GM19467 (cell line): ENCODE measurements at regions not wholly inside any gene's neighbourhood (a gene's known extent, or its start where the extent isn't known, plus 50 kb on each side); places are given as distances from the start of the nearest gene placed in this dataset.
"Not testable (repeated sequence)": the region's sequence is repeated elsewhere in the genome, so short reads cannot be mapped to it uniquely, and the experiment has no call there.

Experiments used
- ATAC-seq: cut with Tn5 transposase; IDR thresholded peaks from one replicate; pipeline ENCODE4 v1.9.1; 2021; ENCODE audit warnings: mild to moderate bottlenecking, moderate library complexity; ENCODE audit not compliant: unreplicated experiment

DNA sequence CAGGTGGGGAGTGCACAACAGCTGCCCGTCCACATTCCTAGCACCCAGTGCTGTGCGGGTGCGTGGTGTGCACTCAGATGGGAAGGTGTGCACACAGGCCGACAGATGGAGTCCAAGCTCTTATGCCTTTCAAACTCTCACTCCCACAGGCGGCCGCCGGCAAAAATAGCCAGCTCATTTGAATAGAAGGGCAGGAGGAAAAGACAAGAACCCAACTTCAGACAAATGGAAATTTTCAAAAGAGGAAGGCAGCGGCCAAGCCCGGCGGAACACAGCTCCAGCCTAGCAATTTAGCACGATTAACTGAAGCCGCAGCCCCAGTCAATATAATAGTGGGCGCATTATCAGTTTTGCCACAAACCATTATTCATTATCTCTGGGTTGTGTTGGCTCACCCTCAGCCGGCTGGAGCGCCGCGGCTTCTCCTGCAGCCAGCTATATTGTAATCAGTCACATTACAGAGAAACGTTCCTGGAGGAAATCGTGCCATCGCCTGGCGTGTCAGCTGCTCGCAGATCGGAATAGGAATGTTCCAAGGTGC, 103.9 kb upstream of the SEC14L1 start:
- ATAC-seq = no peak

GRCh38 chr17:77037943-77038342, 102.8 kb upstream of the SEC14L1 start:
- ATAC-seq = no peak

- no peak for ATAC-seq
These were observed 101.7 kb upstream of the SEC14L1 start for GRCh38 chr17:77038884-77039555.

DNA sequence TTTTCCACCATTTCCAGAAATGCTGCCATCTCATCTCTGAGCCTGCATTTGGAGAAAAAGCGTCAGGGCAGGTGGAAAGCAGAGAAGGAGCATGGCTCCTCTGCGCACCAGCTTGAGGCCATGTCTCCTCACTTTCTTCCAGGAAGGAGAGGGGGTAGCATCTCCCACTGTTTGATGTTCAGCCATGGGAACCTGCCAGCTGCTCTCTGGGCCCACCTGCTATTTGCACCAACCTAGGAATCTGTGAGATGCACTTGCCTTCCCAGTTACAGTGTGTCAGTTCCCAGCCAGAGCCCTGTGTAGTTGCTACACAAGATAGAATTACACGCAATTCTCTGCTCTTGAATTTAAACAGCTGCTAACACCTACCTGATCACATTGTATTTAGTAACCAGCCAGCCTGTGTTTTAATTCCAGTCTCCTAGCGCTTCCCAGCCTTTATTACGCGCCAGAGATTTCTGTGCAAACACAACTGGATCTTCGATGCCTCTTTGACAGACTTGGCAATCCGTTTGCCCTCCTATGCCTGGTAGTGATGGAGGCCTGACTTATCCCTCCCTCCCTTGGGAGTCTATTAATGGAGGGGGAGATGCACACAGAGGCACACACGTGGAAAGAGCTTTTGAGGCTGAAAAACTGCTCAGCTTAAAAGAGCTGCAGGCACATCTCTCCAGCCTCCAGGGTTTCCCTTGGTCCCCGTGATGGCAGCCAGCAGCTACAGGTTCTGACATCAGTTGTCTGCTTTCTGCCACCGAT, 98.1 kb upstream of the SEC14L1 start:
- ATAC-seq = no peak

DNA sequence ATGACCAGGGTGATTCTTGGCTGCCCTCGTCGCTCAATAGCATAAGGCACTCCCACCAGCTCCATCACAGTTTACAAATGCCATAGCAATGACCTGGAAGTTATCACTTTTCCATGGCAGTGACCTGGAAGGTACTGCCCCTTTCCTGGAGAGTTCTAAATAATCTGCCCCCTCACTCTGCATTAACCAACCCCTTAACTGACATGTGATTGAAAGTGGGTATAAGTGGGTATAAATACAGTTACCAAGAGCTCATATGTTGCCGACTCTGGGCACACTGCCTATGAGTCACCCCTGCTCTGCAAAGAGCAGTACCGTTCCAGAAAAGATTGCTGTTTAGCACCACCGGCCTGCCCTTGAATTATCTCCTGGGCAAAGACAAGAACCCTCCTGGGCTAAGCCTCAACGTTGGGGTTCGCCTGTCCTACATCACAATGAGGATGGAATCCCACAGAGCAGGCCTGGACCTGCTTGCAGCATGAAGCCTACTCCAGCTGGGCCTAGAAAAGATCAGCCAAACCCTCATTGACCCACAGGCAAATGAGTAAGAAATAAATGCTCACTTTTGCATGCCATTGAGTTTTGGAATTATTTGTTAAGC, 95.2 kb upstream of the SEC14L1 start:
- ATAC-seq = no peak

- ATAC-seq = no peak
These were observed 91.3 kb upstream of the SEC14L1 start for GRCh38 chr17:77049440-77049839.

GRCh38 chr17:77050901-77051300, 89.9 kb upstream of the SEC14L1 start:
- ATAC-seq = not testable (repeated sequence)

DNA sequence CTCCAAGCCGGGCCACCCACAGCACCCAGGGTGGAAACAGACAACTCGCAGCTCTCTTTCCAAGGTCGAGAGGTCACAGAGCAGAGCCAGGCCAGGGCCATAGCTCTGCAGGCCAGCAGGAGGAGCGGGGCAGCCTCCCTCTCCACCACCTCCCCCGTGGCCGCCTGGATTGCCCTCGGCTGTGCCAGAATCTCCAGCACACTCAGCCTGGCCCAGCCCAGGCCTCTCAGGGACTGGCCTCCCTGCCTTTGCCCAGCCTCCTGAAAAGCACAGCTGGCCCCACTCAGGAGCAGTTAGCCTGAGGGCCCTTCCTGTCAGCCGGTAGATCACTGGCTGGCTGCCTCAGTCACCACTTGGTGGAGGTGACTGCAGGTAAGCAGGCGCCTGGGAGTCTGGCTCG, 85.8 kb upstream of the SEC14L1 start:
- ATAC-seq = no peak

DNA sequence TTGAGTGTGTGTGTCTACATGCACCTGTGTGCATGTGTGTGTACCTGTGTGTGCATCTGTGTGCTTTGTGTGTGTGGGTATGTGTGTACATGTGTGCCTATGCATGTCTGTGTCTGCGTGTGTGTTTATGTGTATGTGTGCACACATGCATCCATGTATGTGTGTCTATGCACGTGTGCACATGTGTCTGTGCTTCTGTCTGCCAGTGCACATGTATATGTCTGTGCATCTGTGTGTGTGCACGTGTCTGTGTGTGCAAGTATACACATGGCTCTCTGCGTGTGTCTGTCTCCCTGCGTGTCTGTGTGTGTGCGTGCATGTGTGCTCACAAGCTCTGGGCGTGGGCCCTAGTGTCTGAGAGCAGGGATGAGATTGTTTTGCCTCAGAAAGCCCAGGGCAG, 85.3 kb upstream of the SEC14L1 start:
- no peak for ATAC-seq

DNA sequence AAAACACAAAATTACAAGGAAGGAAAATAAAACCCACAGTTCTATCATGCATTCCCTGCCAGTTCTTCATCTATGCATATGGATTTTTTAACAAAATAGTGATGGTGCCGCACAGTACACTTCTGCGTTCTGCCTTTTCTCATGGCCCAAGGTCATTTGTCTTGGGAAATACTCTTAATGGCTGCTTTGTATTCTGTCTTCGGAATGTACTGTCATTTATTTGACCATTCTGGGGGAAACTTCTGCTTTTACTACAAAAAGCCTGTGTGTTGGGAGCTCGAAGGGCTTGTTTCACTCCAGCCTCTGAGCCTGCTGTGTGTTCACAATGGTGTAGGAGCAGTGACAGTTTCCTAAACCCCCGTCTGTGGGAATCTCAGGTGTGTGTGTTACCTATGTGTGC, 82.8 kb upstream of the SEC14L1 start:
- no peak for ATAC-seq

DNA sequence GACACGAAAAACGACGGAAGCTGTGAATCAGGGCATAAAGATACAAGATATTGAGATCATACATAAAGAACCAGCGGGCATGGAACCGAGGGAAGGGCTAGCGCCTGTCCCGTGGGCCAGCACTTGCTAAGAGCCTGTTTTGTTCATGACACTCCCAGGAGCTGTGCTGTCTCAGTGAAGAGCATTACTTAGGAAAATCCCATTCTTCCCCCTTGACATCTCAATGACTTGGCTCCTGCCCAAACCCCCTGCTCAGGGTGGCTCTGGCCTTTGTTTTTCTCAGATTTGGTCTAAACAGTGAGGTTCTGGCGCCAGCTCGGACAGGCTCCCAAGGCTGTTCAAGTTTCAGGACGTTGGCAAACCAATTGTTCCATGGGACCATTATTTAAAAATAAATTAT, 79.1 kb upstream of the SEC14L1 start:
- no peak for ATAC-seq

- ATAC-seq = no peak
These were observed 76.2 kb upstream of the SEC14L1 start for GRCh38 chr17:77064598-77064997.

- ATAC-seq = no peak
These were observed 74.6 kb upstream of the SEC14L1 start for GRCh38 chr17:77066165-77066564.

DNA sequence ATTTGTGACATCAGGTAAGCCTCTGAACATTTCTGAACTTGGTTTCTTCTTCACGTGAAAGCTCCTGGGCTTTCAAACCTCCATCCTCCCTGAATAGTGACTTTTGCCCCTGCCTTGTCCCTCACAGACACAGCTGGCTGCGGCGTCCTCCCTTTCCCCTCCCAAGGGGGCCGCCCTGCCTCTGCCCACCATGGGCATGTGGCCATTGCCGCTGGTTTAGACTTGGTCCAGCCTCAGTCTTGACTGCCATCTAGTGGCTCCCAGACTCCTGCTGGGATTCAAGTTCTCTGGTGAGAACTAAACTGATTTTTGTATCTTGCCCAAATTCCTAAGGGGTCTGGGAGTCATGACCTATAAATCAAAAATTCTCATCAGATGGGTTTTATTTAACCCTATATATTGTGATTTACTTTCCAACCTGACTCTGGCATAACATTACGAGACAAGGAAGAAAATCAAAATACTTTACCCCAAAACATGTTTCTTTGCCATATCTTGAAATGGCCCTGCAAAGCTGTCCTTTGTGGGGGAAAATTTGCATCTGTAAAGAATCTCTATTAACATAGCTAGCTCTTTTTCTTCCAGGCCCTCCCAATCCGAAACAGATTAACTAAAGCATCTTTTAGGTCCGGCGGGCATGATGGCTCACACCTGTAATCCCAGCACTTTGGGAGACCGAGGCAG, 73.9 kb upstream of the SEC14L1 start:
- ATAC-seq = not testable (repeated sequence)

DNA sequence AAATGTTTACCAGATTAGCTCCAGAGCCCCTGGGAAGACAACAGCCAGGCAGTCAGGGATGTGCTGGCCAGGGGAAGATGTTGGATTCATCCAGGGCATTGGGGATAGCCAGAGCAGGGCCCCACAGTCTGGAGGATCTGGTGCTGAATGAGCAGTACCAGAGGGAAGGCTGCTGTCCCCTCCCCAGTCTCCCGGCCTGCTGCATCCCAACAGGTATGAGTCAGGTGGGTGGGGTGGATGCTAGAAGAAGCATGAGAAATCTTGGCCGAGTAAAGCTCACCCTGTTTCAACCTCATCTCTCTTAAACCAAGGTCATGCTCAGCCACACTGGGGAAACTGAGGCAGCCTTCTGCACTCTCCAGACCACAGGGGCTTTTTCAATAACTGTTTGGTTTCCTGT, 71.9 kb upstream of the SEC14L1 start:
- ATAC-seq = no peak

DNA sequence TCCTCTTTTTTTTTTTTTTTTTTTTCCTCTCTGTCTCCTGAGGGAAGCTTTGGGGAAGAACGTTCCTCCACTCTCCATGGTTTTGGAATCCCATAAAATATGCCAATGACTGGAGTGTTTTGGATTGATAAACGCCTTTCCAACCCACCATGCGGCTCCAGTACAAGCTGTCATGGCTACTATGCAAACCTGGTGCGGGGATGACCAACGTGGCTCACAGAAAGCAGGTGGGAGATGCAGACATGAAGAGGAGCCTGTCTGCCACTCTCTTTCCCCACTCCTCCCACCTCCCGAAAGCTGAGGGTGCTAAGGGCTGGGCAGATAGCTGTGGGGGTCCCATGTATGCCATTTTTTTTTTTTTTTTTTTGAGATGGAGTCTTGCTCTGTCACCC, 69.9 kb upstream of the SEC14L1 start:
- ATAC-seq = no peak

DNA sequence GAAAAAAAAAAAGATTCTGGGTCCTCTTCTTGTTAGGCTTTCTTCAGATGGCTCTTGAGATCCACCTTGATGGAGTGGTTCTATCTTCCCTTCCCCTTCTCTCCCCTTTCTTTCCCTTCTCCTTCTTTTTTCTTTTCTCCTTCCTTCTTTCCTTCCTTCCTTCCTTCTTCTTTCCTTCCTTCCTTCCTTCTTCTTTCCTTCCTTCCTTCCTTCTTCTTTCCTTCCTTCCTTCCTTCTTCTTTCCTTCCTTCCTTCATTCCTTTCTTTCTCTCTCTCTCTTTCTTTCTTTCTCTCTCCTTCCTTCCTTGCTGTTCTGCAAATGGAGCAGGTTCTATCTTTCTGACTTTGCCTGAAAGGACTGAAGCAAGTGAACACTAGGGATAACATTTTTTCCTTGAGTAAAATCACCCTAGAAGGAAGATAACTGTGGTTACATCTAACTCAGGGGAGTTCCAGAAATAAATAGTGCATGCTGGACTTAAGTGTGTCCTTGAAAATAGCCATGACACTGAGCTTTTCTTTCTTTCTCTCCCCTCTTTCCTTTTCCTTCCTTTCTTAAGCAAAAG, 68.8 kb upstream of the SEC14L1 start:
- ATAC-seq = no peak

DNA sequence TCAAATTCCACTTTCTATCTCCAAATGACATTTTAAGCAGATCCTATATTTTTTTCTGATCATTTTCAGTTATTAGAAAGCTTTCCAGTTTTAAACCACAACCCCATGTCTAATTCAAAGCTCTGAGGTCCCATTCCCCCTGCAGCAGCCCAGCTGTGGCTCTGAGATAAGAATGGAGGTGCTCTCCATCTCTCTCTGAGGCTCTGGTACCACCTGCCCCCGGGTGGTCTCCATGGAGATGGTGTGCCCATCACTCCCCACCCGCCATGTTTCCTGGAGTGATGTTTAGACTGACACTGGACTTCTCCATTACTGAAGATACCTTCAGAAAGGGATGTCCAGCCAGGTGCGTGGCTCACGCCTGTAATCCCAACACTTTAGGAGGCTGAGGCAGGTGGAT, 68.1 kb upstream of the SEC14L1 start:
- no peak for ATAC-seq

DNA sequence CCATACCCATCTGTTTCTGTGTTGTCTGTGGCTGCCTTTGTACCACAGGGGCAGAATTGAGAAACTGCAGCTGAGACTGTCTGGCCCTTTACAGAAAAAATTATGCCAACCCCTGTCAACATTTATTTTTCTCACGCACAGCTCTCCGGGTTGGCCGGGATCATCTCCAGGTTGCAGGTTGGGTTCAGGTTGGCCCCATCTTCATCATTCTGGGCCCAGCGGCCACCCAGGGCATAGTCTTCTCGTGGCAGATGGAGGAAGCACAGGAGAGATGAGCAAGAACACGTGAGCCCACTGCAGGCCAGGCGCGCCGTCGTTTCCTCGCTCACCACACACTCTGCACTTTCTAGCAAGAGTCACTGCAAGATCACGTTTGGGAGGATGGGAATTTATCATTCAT, 66.1 kb upstream of the SEC14L1 start:
- no peak for ATAC-seq

- no peak for ATAC-seq
These were observed 64.5 kb upstream of the SEC14L1 start for GRCh38 chr17:77076124-77076830.
